KOPT-K1 (cell line): ENCODE measurements at regions not wholly inside any gene's neighbourhood (a gene's known extent, or its start where the extent isn't known, plus 50 kb on each side); places are given as distances from the start of the nearest gene placed in this dataset.

Experiments used
- H3K27ac ChIP-seq: fragments of 200-600 bp; sonication (generic); 2 replicates; pipeline ENCODE4 v1.5.1; 2016; ENCODE audit warnings: antibody characterized with exemption, mild to moderate bottlenecking, low read depth, low read length; ENCODE audit not compliant: poor library complexity, severe bottlenecking
- H3K36me3 ChIP-seq: fragments of 200-600 bp; sonication (generic); 2 replicates; pipeline ENCODE4 v1.5.1; 2017; ENCODE audit warnings: antibody characterized with exemption, mild to moderate bottlenecking, low read length, moderate library complexity; ENCODE audit not compliant: insufficient read depth
- H3K9me3 ChIP-seq: fragments of 200-600 bp; sonication (generic); 2 replicates; pipeline ENCODE4 v1.5.1; 2017; ENCODE audit warnings: antibody characterized with exemption, low read length, mild to moderate bottlenecking; ENCODE audit not compliant: insufficient read depth, poor library complexity, severe bottlenecking

GRCh38 chr3:35392187-35392586 is 247.1 kb upstream of the ARPP21 start:
- H3K27ac ChIP-seq, result no peak overlapping the region
- no peaks in the 10 kb centered on the region for H3K36me3 ChIP-seq
- peaks cover 39% of the 10 kb centered on the region for H3K9me3 ChIP-seq

DNA sequence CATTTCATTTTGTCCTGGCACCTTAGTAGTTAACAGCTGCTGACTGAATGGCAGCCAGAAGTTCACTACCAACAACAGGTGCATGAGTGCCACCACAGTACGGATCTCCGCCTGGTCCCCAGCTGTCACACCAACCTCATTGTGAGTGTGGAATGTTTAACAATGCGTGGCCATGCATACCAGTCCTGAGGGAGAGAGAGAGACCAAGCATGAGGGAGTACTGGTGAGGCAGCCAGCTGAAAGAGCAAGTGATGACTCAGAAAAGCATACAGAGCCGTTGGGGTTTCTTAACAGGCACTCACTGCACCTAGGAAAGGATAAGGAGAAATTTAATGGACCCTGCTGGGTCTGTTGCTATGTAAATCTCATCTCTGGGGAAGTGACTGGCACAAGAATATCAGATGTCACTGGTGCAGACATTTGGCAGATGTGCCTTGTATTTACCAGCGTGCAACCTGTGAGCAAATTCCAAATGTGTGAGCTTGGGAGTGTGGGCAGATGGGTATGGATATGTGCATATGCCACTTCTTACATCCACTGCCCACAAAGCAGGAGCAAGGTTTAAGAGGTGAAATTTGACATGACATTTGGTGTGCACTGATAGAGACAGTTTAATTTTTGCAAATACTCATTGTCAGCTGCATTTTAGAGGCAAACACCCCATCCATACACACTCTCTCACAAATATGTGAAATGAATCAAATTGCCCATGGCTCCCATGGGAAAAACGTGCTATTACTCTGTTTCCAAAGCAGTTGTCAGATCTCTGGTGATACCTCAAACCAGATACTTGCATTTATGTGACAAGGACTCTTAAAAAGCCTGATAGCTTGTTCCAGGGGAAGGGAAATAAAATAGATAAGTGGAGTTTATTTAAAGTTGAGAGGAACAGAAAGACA is 245.2 kb upstream of the ARPP21 start:
- peaks cover 34% of the 10 kb centered on the region for H3K9me3 ChIP-seq
- no peaks in the 10 kb centered on the region for H3K36me3 ChIP-seq
- H3K27ac ChIP-seq, result no peak overlapping the region

DNA sequence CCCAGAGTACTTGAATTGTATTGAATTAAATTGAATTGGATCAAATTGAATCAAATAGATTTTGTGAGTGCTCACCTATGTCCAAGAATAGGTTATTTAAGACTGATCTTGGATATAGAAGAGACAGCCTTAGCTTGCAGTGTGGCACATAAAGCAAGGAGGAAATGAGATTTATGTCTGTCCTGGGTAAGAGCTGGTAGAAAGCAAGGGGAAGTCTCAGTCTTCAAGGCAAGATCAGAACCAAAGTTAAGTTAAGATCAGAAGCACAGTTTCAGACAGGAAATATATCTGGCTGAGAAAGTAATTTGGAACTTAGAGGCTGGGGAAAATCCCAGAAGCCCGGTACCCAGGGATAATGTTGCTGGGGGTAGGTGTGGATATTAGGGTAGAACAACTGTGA is 244.4 kb upstream of the ARPP21 start:
- Histone ChIP-seq H3K27ac (no peak overlapping the region), H3K36me3 (no peaks in the 10 kb centered on the region), H3K9me3 (peaks cover 34% of the 10 kb centered on the region)

GRCh38 chr3:35401671-35402070 is 237.7 kb upstream of the ARPP21 start:
- Histone ChIP-seq H3K36me3 (no peaks in the 10 kb centered on the region), H3K9me3 (no peaks in the 10 kb centered on the region), H3K27ac (no peak overlapping the region)

DNA sequence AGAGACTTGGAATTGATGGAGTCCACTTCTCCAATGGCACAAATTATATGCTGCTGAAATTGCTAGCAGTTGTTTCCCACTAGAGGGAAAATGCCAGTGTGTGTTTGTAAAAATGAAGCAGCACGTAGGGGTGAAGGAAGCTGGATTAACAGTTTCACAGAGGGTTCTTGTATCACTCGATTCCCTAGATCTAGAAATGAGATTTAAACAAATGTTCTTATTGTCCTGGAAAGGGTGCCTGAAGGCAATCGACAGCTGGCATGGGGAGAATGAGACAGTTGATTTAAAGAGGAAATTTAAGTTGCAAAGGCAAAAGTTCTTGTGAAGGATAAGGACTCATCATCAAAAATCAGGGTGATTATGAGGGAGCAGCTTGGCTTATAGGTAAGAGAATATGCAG is 234.8 kb upstream of the ARPP21 start:
- H3K9me3 ChIP-seq, result no peaks in the 10 kb centered on the region
- no peaks in the 10 kb centered on the region for H3K36me3 ChIP-seq
- no peak overlapping the region for H3K27ac ChIP-seq

DNA sequence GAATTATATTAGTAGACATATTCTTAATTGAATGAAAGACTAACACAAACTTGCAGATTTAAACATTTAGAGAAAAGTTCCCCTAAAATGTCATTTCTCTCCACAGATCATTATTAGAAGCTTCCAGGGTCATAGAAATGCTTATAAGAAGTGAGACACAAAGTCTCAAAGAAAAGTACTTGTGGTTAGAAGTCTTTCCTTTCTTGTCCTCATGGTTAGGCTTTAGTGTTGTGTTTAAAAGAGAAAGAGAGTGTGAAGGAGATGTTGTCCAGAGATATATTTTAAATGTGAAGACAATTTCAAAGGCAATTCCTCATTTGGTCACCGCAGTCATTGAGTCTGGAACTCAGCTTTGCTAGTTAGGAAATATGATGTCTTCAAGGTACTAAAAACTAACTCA is 230.4 kb upstream of the ARPP21 start:
- Histone ChIP-seq H3K27ac (no peak overlapping the region), H3K9me3 (no peaks in the 10 kb centered on the region), H3K36me3 (no peaks in the 10 kb centered on the region)

DNA sequence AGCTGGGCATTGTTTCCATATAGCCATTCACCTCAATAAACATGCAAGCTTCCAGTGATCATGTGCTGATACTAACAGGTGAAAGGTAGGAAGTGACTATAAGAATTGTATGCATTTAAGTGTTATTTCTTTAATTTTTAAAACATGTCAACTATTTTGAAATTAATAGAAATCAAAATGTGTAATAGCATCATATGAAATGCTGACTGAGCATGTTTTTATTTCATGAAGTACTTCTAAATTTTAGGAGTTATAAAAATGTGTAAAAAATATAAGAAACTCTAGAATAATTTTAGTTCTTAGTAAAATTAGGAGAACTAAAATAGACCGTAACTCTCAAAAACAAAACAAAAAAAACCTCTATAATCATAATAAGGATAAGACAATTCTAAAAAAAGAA is 229.3 kb upstream of the ARPP21 start:
- H3K36me3 ChIP-seq, result no peaks in the 10 kb centered on the region
- no peak overlapping the region for H3K27ac ChIP-seq
- no peaks in the 10 kb centered on the region for H3K9me3 ChIP-seq

DNA sequence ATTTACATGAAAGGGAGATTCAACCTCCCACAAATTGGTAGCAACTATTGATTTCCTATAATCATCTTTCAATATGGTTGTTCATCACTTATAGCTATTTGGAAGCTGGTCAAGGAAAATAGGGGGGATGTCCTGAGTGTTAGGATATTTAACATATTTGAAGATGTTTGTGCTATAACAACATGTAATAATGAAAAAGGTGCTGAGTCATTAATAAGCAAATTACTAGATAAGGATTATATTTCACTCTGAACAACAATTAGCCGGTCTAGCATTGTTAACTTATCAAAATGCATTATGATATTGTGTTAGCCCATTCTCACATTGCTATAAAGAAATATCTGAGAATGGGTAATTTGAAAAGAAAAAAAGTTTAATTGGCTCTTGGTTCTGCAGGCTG is 225.8 kb upstream of the ARPP21 start:
- H3K27ac ChIP-seq, result no peak overlapping the region
- H3K36me3 ChIP-seq, result no peaks in the 10 kb centered on the region

DNA sequence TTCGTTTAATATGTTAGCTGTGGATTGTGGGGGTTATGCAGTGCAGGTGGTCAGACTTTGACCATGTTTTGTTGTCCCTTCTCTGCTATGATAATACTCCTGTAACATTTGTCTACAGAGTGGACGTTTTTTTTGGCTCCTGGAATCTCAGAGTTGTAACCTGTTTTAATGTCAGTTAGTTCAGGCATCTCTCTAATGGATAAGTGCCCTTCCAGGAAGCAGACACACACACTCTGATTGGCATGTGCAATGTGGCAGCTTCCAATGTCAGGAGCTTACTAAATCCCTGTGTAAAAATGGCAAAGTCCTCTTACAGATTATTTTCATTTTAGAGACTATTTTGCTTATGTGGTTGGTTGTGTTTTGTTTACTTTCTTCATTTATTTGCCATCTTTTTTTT is 222.2 kb upstream of the ARPP21 start:
- no peak overlapping the region for H3K27ac ChIP-seq
- H3K9me3 ChIP-seq, result no peaks in the 10 kb centered on the region

More for the DNA sequence above, 225.8 kb upstream of the ARPP21 start:
- H3K9me3 ChIP-seq, result no peaks in the 10 kb centered on the region

DNA sequence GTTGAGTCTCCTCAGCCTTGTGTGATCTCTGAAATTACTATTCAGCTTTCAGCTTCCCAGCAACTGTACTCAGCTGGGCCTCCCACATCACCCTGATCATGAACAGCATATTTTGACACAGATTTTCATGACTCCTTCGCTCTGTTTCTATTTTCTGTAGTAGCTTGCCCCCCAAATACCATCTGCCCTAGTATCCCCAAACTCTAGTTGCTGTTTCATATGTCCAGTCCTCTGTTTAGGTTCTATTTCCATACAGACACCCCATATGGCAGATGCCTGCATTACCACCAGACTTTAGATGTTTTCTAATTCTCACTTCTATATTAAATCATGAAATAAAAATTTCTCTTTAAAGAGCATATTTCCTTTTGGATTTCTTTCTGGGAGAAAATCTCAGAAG is 217.2 kb upstream of the ARPP21 start:
- Histone ChIP-seq H3K9me3 (no peaks in the 10 kb centered on the region), H3K27ac (no peak overlapping the region), H3K36me3 (no peaks in the 10 kb centered on the region)

More for the DNA sequence above, 222.2 kb upstream of the ARPP21 start:
- no peaks in the 10 kb centered on the region for H3K36me3 ChIP-seq

DNA sequence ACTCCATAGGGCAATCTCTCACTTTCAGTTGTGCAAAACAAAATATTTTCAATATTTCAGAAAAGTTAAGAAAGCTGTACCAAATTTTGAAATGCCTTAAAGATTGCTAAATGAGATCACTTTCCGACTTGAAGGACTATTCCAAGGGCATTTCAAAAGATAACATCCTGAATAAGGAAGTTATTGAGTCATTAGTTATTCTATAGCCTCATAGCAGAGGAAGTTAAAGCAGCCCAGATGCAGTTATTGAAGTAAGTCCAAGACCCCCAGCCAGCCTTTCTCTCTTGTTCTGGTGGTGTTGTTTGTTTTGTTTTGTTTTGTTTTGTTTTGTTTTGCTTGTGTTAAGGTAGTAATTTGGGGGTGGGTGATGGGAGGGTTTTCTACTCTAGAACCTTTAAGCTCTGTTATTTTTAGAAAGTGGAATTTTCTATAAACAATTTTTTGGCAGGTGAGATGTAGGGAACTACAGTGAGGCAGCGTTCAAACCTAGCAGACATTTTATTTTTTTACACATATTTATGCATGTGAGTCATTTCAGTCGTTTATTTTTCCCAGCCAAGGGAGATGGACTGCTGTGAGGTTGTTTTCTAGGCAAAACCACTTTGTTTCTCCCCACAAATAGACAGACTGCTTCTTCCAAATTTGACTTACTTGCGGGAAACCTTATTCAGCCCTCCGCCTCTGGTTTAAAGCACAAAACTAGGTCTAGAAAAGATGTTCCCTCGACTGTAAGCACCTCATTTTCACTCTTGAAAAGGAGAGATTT is 216.3 kb upstream of the ARPP21 start:
- no peak overlapping the region for H3K27ac ChIP-seq
- no peaks in the 10 kb centered on the region for H3K36me3 ChIP-seq
- no peaks in the 10 kb centered on the region for H3K9me3 ChIP-seq

DNA sequence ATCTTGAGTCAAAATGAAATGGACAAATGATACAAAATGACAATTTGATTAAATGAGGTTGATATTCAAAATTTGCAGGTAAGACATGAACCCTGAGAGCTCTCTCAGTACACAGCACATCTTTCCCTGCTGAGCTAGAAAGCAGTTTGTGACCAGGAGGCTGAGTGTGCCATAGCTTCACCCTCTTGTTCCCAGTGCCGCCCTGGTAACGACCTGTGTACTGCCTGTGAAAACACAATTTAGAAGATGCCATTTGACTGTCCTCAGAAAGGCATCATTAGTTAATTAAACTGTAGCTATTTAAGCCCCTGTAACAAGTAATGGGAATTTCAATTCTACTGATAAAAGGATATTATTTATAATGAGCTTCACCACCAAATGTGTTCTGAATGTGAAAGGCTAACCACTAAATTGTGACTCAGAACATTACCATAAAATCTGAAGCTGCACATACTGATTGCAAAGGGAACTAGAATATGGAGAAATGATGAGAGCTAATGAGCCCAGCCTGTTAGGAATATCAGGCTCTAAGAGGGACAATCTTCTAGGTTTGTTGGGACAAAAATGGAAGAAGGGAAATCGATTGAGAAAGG is 212.9 kb upstream of the ARPP21 start:
- Histone ChIP-seq H3K9me3 (peaks cover 4% of the 10 kb centered on the region), H3K36me3 (no peaks in the 10 kb centered on the region), H3K27ac (no peak overlapping the region)

DNA sequence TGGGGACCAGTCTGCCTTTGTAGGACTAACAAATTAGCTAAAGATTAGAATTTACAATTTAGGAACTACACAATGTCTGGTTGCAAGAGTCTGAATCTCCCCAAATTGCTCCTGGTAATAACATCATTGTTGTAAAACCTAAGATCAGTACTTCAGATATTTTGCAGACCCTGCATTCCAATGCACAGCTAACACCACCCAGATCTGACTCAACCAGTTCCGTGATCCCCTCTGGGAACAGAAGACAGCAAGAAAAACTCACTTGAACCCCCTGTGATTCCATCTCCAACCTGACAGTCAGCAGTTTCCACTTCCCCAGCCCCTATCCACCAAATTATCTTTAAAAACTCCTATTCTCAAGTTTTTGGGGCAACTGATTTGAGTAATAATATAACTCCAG is 201.9 kb upstream of the ARPP21 start:
- Histone ChIP-seq H3K36me3 (no peaks in the 10 kb centered on the region), H3K9me3 (peaks cover 8% of the 10 kb centered on the region)

DNA sequence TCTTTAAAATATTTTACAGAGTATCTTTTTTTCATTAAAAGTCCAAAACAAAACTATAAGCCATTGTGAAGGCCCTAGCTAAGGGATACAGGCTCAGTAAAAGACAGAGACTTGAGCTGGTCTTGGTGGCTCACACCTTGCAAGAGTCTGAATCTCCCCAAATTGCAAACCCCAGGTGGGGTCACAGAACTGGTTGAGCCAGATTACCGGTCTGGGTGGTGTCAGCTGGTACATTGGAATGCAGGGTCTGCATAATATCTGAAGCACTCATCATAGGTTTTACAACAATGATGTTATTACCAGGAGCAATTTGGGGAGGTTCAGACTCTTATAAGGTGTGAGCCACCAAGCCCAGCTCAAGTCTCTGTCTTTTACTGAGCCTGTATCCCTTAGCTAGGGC is 201.2 kb upstream of the ARPP21 start:
- Histone ChIP-seq H3K9me3 (peaks cover 8% of the 10 kb centered on the region), H3K36me3 (no peaks in the 10 kb centered on the region), H3K27ac (no peak overlapping the region)

More for the DNA sequence above, 201.9 kb upstream of the ARPP21 start:
- H3K27ac ChIP-seq, result no peak overlapping the region

GRCh38 chr3:35439663-35440062 is 199.7 kb upstream of the ARPP21 start:
- Histone ChIP-seq H3K36me3 (no peaks in the 10 kb centered on the region), H3K27ac (no peak overlapping the region), H3K9me3 (peaks cover 8% of the 10 kb centered on the region)
